ENCODE measurements at regions not wholly inside any gene's neighbourhood (a gene's known extent, or its start where the extent isn't known, plus 50 kb on each side); places are given as distances from the start of the nearest gene placed in this dataset.

GRCh38 chr6:76330031-76330430 lies 257.6 kb upstream of the IMPG1 start:
- no peak overlapping the region for H3K4me3 ChIP-seq (replicated peaks in 1 of 2; ENCODE audit: low read depth in 2 of 2, low read length in 2 of 2)
- no peak for TF ChIP-seq CTCF (IDR thresholded peaks at IDR 0.05; ENCODE audit: low read depth, low read length)
- DNase-seq (ENCODE audit: low read depth in 2 of 2), result no peak

- no peak for DNase-seq (ENCODE audit: low read depth in 2 of 2)
These were observed 254.4 kb upstream of the IMPG1 start for GRCh38 chr6:76326871-76327270.

More at GRCh38 chr6:76326871-76327270, 254.4 kb upstream of the IMPG1 start:
- no peak overlapping the region for H3K4me3 ChIP-seq (replicated peaks in 1 of 2; ENCODE audit: low read depth in 2 of 2, low read length in 2 of 2)
- TF ChIP-seq CTCF (IDR thresholded peaks at IDR 0.05; ENCODE audit: low read depth, low read length), result no peak

Measured in cardiac fibroblast (primary cell).